Left lung (tissue), 4 donors: ENCODE measurements at regions not wholly inside any gene's neighbourhood (a gene's known extent, or its start where the extent isn't known, plus 50 kb on each side); places are given as distances from the start of the nearest gene placed in this dataset.

ENCODE experiments used
- ATAC-seq: fragments of 200-7000 bp; cut with Tn5 transposase; one replicate; pipeline ENCODE4 v1.9.1; 2020; ENCODE audit warnings: moderate library complexity
- DNase-seq, 4 donors: peaks; one replicate each; pipeline ENCODE4 v3.0.0-alpha.2; 2013 to 2020
- H3K27ac ChIP-seq, 2 donors: fragments of 200-600 bp; sonication (generic) in 1 of 2; one replicate each; pipeline versions ENCODE4 v1.5.0 to v1.8.0; 2020 to 2021
- H3K27me3 ChIP-seq, 2 donors: fragments of 200-600 bp; sonication (generic) in 1 of 2; one replicate each; pipeline versions ENCODE4 v1.5.0 to v1.8.0; 2020 to 2021
- H3K36me3 ChIP-seq, 2 donors: fragments of 200-600 bp; sonication (generic) in 1 of 2; one replicate each; pipeline versions ENCODE4 v1.5.0 to v1.8.0; 2020 to 2021
- H3K4me1 ChIP-seq, 2 donors: fragments of 200-600 bp; one replicate each; pipeline ENCODE4 v1.8.0; 2021
- H3K4me3 ChIP-seq, 2 donors: fragments of 200-600 bp; sonication (generic) in 1 of 2; one replicate each; pipeline versions ENCODE4 v1.5.0 to v1.8.0; 2020 to 2021; ENCODE audit warnings: mild to moderate bottlenecking in 1 of 2
- H3K9me3 ChIP-seq, 2 donors: fragments of 200-600 bp; sonication (generic) in 1 of 2; one replicate each; pipeline versions ENCODE4 v1.5.0 to v1.8.0; 2020 to 2021
- intact Hi-C, 2 donors: fragments of 100-400 bp; cut with DNase I; formaldehyde crosslinking; loops; one replicate each; pipeline versions ENCODE4 v1.11.2 to v1.14.2; 2022
- TF ChIP-seq, protein P1 (sequence below), 2 donors: fragments of 200-600 bp; sonication (generic) in 1 of 2; IDR thresholded peaks; one replicate each; pipeline versions ENCODE4 v1.5.0 to v1.8.0; 2021; ENCODE audit warnings: antibody characterized with exemption in 2 of 2
- donor health status: DM: no; HTN: yes; CAD: no.
- donor health status: DM: no; HTN: no; CAD: no.

- TF ChIP-seq, protein P1, sequence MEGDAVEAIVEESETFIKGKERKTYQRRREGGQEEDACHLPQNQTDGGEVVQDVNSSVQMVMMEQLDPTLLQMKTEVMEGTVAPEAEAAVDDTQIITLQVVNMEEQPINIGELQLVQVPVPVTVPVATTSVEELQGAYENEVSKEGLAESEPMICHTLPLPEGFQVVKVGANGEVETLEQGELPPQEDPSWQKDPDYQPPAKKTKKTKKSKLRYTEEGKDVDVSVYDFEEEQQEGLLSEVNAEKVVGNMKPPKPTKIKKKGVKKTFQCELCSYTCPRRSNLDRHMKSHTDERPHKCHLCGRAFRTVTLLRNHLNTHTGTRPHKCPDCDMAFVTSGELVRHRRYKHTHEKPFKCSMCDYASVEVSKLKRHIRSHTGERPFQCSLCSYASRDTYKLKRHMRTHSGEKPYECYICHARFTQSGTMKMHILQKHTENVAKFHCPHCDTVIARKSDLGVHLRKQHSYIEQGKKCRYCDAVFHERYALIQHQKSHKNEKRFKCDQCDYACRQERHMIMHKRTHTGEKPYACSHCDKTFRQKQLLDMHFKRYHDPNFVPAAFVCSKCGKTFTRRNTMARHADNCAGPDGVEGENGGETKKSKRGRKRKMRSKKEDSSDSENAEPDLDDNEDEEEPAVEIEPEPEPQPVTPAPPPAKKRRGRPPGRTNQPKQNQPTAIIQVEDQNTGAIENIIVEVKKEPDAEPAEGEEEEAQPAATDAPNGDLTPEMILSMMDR (IDR thresholded peaks at IDR 0.05): no peak
These were observed 444.0 kb upstream of the MGMT start for GRCh38 chr10:129023082-129023481.

GRCh38 chr10:129024046-129024445 lies 443.0 kb upstream of the MGMT start:
- Histone ChIP-seq H3K36me3 (no peaks in the 10 kb centered on the region), H3K27me3 (peaks cover 0 to 39% of the 10 kb centered on the region in 2 donors), H3K4me1 (no peaks in the 10 kb centered on the region), H3K27ac (no peak overlapping the region), H3K4me3 (no peak overlapping the region), H3K9me3 (no peaks in the 10 kb centered on the region)
- ATAC-seq (no peak), DNase-seq (no peak)
- TF ChIP-seq, protein P1 (IDR thresholded peaks at IDR 0.05): no peak
- intact Hi-C loops: no loop called here

More at GRCh38 chr10:129023082-129023481, 444.0 kb upstream of the MGMT start:
- no peak for ATAC-seq
- Histone ChIP-seq H3K4me1 (no peaks in the 10 kb centered on the region), H3K36me3 (no peaks in the 10 kb centered on the region), H3K27ac (no peak overlapping the region), H3K9me3 (no peaks in the 10 kb centered on the region), H3K4me3 (no peak overlapping the region), H3K27me3 (peaks cover 0 to 29% of the 10 kb centered on the region in 2 donors)
- intact Hi-C loops: no loop called here
- peak in 2 of 4 donors; percentile 39 to 42 for DNase-seq

DNA sequence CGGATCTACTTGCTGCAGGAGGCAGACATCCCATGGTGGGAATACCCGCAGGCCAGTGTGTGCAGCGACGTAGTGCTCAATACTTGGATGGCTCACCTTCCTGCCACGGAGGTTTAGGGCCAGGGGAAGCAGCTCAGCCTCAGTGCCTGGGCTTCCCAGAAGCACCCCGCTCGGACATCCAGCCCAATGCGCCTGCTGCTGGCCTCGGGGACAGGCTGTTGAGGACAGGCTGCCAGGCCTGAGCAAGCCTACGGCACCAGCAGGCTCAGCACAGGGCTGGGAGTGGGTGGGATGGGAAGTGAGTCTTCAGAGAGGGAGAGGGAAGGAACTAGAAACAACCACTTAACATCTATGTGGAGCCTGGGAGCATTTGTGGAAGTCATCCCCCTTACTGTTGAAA lies 441.3 kb upstream of the MGMT start:
- Histone ChIP-seq H3K27ac (no peak overlapping the region), H3K27me3 (peaks cover 12 to 56% of the 10 kb centered on the region in 2 donors), H3K9me3 (no peaks in the 10 kb centered on the region), H3K4me1 (no peaks in the 10 kb centered on the region), H3K36me3 (no peaks in the 10 kb centered on the region), H3K4me3 (no peak overlapping the region)
- no peak for DNase-seq
- no peak for ATAC-seq
- intact Hi-C loops: no loop called here
- TF ChIP-seq, protein P1 (IDR thresholded peaks at IDR 0.05): no peak

GRCh38 chr10:129027906-129028305 lies 439.1 kb upstream of the MGMT start:
- H3K27ac ChIP-seq: no peak overlapping the region
- H3K36me3 ChIP-seq: no peaks in the 10 kb centered on the region
- TF ChIP-seq, protein P1 (IDR thresholded peaks at IDR 0.05): no peak
- no peaks in the 10 kb centered on the region for H3K9me3 ChIP-seq
- intact Hi-C loops: no loop called here
- no peaks in the 10 kb centered on the region for H3K4me1 ChIP-seq
- H3K4me3 ChIP-seq: no peak overlapping the region
- peak in 1 of 4 donors; percentile 28 for DNase-seq
- no peak for ATAC-seq
- H3K27me3 ChIP-seq: peaks cover 27 to 77% of the 10 kb centered on the region in 2 donors

DNA sequence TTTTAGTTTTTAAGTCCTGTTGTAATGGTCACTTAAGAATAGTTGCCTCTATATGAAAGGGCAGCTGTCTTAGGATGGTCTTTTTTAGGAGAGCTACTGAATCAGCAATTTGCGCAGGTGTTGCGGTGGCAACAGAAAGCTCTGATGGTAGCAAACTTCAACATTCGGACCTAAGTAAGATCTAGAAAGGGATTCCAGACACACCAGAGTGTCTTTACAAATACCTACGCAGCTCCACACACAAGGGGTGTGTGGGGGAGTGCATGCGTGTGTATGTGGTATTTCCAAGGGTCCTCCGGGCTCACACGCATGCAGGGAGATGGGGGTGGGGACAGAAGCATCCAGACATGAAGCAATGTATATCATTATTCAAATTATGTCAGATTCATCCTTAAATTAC lies 438.6 kb upstream of the MGMT start:
- Histone ChIP-seq H3K27ac (no peak overlapping the region), H3K27me3 (peaks cover 30 to 78% of the 10 kb centered on the region in 2 donors), H3K4me3 (no peak overlapping the region), H3K9me3 (no peaks in the 10 kb centered on the region), H3K4me1 (no peaks in the 10 kb centered on the region), H3K36me3 (no peaks in the 10 kb centered on the region)
- DNase-seq (no peak), ATAC-seq (no peak)
- intact Hi-C loops: no loop called here
- TF ChIP-seq, protein P1 (IDR thresholded peaks at IDR 0.05): no peak
